CD4-positive, alpha-beta T cell treated with Interleukin-17A for 4 hours (primary cell): ENCODE measurements at regions not wholly inside any gene's neighbourhood (a gene's known extent, or its start where the extent isn't known, plus 50 kb on each side); places are given as distances from the start of the nearest gene placed in this dataset.

ENCODE experiments used
- DNase-seq: peaks from one replicate; pipeline ENCODE4 v3.0.0-alpha.2; 2020; ENCODE audit warnings: mixed read lengths

DNA sequence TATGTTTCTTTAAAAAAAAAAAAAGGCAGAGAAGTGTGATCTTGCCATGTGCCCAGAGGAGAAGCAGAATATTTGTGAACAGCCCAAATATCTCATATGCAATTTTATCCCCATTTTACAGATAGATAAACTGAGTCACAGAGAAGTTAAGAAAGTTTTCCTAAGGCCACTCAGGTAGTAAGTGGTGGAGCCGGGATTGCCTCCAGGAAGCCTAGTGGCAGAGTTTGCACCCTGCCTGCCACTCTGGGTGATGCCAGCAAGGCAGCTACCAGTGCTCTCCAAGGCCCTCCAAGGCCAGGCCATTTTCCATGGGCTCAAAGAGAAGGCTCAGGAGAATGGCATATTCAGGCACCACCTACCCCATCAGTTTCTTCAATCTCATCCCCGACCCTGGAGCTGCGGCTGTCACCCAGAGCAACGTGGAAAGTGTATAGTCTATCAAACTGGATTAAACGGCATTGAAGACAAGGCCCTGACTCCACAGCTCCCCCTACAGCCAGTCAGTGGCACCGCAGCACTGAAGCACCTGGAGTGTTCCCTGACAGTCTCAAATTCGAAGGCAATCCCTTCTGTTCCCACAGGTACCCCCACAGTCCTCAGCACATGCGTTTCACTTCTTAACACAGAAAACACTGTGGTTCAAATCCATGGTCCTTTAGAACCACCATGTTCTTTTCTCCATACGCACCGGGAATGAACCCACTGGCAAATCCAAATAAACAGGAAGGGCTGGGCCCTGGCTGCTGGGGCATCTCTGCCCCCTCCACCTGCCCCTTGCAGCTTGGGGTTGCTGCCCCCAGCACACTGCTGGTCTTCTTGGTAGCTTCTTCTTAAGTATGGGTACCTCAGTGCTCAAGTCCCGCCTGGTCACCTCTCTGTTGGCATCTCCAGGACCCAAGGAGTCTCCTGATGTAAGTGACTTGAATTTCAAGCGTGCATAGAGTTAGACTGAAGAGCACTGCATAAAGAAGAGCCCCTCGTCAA, 175.3 kb downstream of the INHBB start:
- DNase-seq = no peak

- no peak for DNase-seq
Observed at GRCh38 chr2:120522151-120522751, 176.3 kb downstream of the INHBB start.

DNA sequence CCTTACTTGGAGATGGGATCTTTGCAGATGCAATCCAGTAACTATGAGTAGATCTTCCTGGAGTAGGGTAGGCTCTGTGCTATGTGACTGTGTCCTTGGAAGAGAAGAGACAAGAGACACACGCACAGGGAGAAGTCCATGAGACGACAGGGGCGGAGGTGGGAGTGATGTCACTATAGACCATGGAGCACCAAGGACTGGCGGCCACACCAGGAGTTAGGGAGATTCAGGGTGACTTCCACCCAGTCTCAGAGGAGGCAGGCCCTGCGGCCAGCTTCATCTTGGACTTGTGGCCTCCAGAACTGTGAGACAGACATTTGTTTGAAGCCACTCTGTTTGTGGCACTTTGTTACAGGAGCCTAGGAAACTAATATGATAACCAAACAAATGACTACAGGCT, 177.8 kb downstream of the INHBB start:
- DNase-seq = no peak

DNA sequence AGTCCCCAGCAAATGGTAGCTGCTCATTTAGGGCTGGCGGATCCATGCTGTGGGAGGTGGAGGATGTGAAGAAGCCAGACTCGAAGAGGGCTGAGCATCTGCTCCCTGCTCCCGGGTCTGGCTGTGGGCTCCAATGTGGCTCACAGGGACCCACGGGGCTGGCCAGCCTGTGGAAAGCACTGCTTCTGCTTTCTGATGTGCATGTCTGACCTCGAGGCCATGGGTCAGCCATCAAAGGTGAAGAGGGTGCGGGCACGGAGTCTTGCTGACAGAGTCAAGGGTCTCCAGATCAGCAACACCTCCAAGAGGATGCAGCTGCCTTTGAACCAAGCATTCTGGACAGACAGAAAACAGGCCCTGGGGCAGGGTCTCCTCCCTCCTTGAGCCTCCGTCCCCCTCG, 178.2 kb downstream of the INHBB start:
- no peak for DNase-seq

- no peak for DNase-seq
Observed at GRCh38 chr2:120525056-120526046, 179.4 kb downstream of the INHBB start.

- DNase-seq = no peak
Observed at GRCh38 chr2:120526047-120526562, 180.2 kb downstream of the INHBB start.

- no peak for DNase-seq
Observed at GRCh38 chr2:120526997-120527945, 181.3 kb downstream of the INHBB start.

DNA sequence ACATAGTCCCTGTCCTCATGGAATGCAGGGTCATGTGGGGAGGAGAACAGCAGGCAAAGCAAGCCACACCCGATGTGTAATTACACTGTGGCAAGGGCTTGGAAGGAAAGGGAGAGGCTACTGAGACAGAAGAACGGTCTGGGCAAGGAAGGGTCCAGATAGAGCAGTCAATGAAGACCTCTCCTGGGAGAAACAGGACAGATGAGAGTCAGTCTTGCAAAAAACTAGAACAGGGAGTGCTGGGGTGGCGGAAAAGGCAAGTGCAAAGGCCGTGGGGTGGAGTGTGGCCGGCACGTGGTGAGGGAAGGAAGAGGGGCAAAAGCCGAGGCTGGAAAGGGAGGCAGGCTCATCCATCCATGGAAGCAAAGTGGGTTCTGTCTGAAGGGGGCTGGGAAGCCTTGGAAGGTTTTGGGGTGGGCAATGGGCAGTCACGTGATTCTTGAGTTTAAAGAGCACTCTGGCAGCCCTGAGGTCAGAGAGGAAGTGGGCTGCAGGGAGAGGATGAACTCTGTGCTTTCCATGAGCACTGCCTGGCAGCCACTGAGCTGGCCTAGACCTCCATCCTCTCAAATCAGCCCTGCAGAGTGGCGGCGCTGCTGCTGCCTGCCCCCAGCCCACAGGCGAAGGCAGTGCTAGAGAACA, 182.2 kb downstream of the INHBB start:
- no peak for DNase-seq

DNA sequence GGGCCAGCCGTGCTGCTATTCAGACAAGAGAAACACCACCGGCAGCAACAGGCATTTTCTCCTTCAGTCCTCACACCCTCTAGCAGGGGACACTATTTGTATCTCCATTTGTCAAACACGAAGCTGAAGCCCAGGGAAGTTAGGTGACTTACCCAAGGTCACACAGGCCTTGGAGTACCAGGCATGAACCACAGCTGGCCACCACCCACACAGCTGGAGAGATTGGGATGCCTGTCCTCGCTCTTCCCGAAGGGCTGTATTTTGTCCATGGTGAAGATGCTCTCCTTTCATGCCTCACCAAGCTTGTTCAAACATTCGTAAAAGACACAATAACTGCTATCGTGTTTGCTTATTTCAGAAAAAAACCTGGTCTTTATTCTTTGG, 182.7 kb downstream of the INHBB start:
- DNase-seq = no peak

DNA sequence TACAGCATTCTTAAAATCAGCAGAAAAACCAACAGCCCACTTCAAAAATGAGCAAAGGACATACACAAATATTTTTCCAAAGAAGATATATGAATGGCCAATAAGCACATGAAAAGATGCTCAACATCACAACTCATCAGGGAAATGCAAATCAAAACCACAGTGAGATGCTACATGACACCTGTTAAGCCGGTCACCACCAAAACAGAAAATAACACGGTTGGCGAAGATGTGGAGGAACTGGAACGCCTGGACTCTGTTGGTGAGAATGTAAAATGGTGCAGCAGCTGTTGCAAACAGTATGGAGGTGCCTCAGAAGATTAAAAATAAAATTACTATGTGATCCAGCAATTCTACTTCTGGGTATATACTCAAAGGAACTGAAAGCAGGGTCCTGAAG, 184.8 kb downstream of the INHBB start:
- no peak for DNase-seq

GRCh38 chr2:120531365-120531764, 185.4 kb downstream of the INHBB start:
- no peak for DNase-seq

DNA sequence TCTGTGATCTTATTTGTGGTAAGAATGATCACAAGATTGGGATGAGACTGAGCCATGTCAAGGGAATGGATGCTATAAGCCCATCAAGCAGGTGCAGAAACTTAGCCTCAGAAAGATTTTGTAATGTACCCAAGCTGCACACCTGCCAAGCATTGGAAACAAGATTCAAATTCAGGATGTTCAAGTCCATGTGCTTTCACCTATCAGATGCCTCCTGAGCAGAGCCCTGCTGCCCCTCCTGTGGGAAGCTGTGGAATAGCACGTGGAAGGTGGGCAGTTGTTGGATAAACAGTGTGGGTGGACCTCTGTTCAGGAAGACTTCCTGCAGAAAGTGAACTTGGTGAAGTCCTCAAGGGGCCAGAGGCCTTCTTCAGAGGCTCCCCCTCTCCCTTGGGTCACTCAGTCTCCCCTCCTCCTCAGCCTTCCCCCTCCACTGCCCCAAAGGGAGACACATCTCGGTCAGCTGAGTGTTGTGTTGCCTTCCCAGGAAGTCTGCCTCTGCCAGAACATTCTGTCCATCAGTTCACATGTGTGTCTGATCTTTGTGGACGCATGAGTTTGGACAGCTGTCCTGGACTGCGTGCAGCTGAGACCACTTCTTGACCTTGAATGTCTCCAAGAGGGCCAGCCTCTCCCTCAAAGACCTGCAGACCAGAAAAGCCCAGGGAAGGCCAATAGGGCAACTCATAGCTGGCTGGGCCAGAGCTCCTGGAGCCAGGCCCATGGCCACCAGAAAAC, 186.1 kb downstream of the INHBB start:
- DNase-seq = no peak

DNA sequence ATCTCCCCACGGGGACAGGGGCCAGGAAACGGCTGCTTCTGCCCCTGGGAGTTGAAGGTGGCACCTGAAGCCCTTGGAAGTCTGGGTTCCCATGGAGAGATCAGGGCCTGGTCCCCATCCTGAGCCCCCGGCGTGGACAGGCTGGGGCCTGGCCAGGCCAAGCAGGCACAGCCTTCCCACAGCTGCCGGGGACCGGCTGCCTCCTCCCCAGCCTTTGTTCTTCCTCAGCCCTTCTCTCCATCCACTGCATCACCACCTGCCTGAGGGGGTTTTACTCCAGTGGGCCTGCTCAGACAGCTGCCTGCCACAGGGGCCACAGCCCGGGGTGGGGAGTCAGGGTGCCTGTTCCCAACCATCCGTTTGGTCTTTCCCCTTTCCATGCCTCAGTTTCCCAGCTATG, 187.7 kb downstream of the INHBB start:
- no peak for DNase-seq

GRCh38 chr2:120534457-120534856, 188.5 kb downstream of the INHBB start:
- no peak for DNase-seq

DNA sequence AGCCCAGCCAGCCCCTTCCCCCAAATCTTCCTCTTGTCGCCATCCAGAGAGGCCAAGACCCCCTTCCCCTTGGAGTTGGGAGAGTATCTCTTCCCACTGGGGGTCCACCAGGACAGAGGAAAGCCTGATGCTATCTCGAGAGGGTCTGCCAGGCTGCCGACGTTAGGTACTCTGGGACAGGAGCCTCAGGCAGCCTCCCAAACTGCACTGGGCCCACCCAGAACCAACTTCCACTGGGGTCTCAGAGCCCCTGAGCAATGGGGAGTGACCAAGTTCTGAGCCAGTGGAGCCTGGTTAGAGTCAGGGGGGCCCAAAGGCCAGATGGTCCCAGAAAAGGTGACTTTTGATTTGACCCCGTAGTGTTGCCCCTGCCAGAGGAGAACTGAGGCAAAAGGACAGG, 189.1 kb downstream of the INHBB start:
- no peak for DNase-seq

GRCh38 chr2:120536141-120536540, 190.2 kb downstream of the INHBB start:
- DNase-seq = no peak

GRCh38 chr2:120538691-120539423, 192.9 kb downstream of the INHBB start:
- no peak for DNase-seq

GRCh38 chr2:120539424-120539936, 193.5 kb downstream of the INHBB start:
- no peak for DNase-seq

DNA sequence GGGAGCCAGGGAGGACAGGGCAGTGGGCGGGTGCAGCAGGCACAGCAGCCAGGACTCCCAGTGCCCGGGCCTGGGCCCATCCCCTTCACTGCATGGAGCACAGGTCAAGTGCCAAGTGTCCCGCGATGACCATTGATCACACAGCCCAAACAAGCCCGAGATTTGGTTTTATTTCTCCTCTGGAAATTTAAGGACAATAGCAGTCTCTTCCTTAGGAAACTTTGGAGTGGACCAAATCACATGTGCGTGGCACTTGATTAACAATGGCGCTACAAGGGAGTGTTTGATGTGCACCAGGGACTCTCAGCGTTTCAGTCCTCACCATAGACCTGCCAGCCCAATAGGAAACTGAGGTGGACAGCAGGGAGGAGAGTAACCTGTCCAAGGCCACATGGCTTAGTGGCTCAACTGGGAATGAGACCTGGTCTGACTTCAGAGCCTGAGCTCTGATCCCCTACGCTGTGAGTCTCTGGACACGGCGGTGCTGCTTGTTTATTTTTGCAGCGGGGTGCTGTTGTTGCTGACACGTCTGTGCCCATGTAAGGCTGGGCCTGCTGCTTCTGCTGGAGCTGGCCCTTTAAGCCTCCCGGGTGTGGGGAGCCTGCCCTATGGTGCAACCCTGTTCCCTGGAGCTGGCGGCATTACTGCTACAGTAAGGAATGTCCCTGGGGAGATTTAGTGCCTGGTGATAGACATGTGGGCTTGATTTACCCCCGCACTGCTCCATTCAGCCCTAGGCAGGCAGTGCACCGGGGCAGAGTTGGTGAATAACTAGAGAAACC, 194.2 kb downstream of the INHBB start:
- DNase-seq = no peak
